DND-41 (cell line): ENCODE measurements at regions not wholly inside any gene's neighbourhood (a gene's known extent, or its start where the extent isn't known, plus 50 kb on each side); places are given as distances from the start of the nearest gene placed in this dataset.

ENCODE experiments used
- ATAC-seq: fragments of 200-7000 bp; cut with Tn5 transposase; 3 replicates; pipeline ENCODE4 v1.9.1; 2021; ENCODE audit warnings: low read depth; ENCODE audit not compliant: insufficient read depth
- DNase-seq: peaks from one replicate; pipeline ENCODE4 v3.0.0-alpha.2; 2020
- H2AFZ ChIP-seq: 2 replicates; pipeline ENCODE4 v1.6.0; 2012; ENCODE audit warnings: low read depth, low read length
- H3K27ac ChIP-seq: 2 replicates; pipeline ENCODE4 v1.5.1; 2012; ENCODE audit warnings: low read length, inconsistent platforms
- H3K27me3 ChIP-seq: fragments of 200-600 bp; sonication (generic); 2 replicates; pipeline ENCODE4 v1.6.0; 2012; ENCODE audit warnings: low read length, mild to moderate bottlenecking, inconsistent platforms; ENCODE audit not compliant: insufficient read depth, poor library complexity
- H3K36me3 ChIP-seq: 2 replicates; pipeline ENCODE4 v1.5.1; 2012; ENCODE audit warnings: low read length, inconsistent platforms; ENCODE audit not compliant: insufficient read depth
- H3K4me1 ChIP-seq: 2 replicates; pipeline ENCODE4 v1.5.1; 2012; ENCODE audit warnings: mild to moderate bottlenecking, low read length; ENCODE audit not compliant: insufficient read depth
- H3K4me2 ChIP-seq: 2 replicates; pipeline ENCODE4 v1.6.0; 2012; ENCODE audit warnings: mild to moderate bottlenecking, moderate library complexity, low read length, inconsistent platforms; ENCODE audit not compliant: insufficient read depth
- H3K4me3 ChIP-seq, 2 experiments: fragments of 200-600 bp in 1 of 2; shearing (Covaris generic) in 1 of 2; 2 replicates each; pipeline ENCODE4 v1.5.1; 2012 to 2016; ENCODE audit warnings: inconsistent platforms in 2 of 2, low read length in 2 of 2, mild to moderate bottlenecking in 2 of 2, low read depth in 1 of 2, moderate library complexity in 1 of 2
- H3K79me2 ChIP-seq: 2 replicates; pipeline ENCODE4 v1.6.0; 2012; ENCODE audit warnings: low read length, inconsistent platforms; ENCODE audit not compliant: insufficient read depth
- H3K9ac ChIP-seq: 2 replicates; pipeline ENCODE4 v1.6.0; 2012; ENCODE audit warnings: low read depth, mild to moderate bottlenecking, inconsistent platforms, low read length, moderate library complexity
- H3K9me3 ChIP-seq: 2 replicates; pipeline ENCODE4 v1.5.1; 2012; ENCODE audit warnings: low read length, moderate library complexity, mild to moderate bottlenecking, inconsistent platforms; ENCODE audit not compliant: insufficient read depth, severe bottlenecking
- H4K20me1 ChIP-seq: 2 replicates; pipeline ENCODE4 v1.6.0; 2012; ENCODE audit warnings: low read length; ENCODE audit not compliant: insufficient read depth
- EZH2 ChIP-seq: IDR thresholded peaks from 3 replicates; pipeline ENCODE4 v1.6.1; 2012; ENCODE audit warnings: borderline replicate concordance, low read depth, mild to moderate bottlenecking, moderate library complexity, low read length, inconsistent platforms; ENCODE audit not compliant: severe bottlenecking
- TF ChIP-seq, protein P1 (sequence below): IDR thresholded peaks from 2 replicates; pipeline ENCODE4 v1.5.1; 2012; ENCODE audit warnings: borderline replicate concordance, low read length, moderate library complexity, mild to moderate bottlenecking; ENCODE audit not compliant: poor library complexity, severe bottlenecking; ENCODE audit errors: extremely low read depth

DNA sequence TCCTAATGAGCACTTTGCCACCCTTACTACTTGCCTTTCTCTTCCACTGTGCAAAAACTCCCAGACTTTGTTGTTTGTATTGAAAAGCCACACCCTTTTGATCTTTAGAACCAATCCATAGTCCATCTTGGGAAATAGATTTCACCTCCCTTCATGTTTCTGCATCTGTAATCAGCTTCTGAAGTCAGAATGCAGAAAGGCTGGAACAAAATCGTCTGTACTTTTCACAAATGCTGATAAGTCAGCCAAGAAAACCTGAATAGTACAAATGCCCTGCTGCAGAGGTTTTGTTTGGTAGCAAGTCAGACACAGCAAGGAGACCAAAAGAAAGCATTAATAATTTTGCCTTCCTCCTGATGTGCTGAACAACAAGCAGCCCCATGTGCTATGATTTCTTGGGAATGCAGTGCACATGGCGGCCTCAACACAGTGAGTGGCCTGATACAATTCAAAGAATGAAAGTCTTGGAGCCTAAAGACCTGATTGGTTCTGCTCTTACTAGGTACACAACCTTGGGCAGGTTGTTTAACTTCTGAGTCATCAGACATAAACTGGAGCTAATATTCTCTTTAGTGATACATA is 59.2 kb upstream of the STK32A start:
- no peak overlapping the region for H3K27ac ChIP-seq
- peaks cover under 1% of the 10 kb centered on the region; the same call in 1 of the 2 replicates for H3K4me1 ChIP-seq
- peaks cover 7% of the 10 kb centered on the region for H3K27me3 ChIP-seq
- no peak for TF ChIP-seq EZH2
- TF ChIP-seq, protein P1, sequence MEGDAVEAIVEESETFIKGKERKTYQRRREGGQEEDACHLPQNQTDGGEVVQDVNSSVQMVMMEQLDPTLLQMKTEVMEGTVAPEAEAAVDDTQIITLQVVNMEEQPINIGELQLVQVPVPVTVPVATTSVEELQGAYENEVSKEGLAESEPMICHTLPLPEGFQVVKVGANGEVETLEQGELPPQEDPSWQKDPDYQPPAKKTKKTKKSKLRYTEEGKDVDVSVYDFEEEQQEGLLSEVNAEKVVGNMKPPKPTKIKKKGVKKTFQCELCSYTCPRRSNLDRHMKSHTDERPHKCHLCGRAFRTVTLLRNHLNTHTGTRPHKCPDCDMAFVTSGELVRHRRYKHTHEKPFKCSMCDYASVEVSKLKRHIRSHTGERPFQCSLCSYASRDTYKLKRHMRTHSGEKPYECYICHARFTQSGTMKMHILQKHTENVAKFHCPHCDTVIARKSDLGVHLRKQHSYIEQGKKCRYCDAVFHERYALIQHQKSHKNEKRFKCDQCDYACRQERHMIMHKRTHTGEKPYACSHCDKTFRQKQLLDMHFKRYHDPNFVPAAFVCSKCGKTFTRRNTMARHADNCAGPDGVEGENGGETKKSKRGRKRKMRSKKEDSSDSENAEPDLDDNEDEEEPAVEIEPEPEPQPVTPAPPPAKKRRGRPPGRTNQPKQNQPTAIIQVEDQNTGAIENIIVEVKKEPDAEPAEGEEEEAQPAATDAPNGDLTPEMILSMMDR, result no peak
- ATAC-seq (no peak), DNase-seq (no peak)
- no peaks in the 10 kb centered on the region for H3K79me2 ChIP-seq
- no peak overlapping the region for H2AFZ ChIP-seq
- H4K20me1 ChIP-seq, result no peaks in the 10 kb centered on the region
- no peaks in the 10 kb centered on the region for H3K9me3 ChIP-seq
- no peak overlapping the region for H3K9ac ChIP-seq
- no peaks in the 10 kb centered on the region for H3K36me3 ChIP-seq
- H3K4me2 ChIP-seq, result no peak overlapping the region
- H3K4me3 ChIP-seq, result no peak overlapping the region

DNA sequence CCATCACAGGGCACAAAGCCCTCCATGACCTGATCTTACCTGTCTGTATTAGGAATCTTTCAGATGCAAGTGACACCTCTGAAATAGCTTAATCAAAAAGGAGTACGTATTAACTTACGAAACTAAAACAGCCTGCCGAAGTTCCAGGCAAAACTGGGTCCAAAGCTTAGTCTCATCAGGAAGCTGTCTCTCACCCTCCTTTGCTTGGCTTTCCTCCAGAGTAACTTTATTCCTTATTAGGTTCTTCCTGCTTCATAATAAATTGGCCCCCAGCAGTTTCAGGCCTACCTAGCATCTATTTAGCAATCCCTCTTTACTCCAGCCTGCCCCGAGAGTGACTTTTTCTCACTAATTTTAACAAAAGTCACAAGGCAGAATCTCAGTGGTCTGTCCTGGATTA is 58.4 kb upstream of the STK32A start:
- Histone ChIP-seq H3K9ac (no peak overlapping the region), H3K27ac (no peak overlapping the region), H3K4me3 (no peak overlapping the region), H3K27me3 (peaks cover 7% of the 10 kb centered on the region), H3K9me3 (no peaks in the 10 kb centered on the region), H2AFZ (no peak overlapping the region), H3K4me2 (no peak overlapping the region), H3K4me1 (no peaks in the 10 kb centered on the region), H3K36me3 (no peaks in the 10 kb centered on the region), H3K79me2 (no peaks in the 10 kb centered on the region), H4K20me1 (no peaks in the 10 kb centered on the region)
- ATAC-seq, result no peak
- TF ChIP-seq EZH2, result no peak
- TF ChIP-seq, protein P1, result no peak
- no peak for DNase-seq

DNA sequence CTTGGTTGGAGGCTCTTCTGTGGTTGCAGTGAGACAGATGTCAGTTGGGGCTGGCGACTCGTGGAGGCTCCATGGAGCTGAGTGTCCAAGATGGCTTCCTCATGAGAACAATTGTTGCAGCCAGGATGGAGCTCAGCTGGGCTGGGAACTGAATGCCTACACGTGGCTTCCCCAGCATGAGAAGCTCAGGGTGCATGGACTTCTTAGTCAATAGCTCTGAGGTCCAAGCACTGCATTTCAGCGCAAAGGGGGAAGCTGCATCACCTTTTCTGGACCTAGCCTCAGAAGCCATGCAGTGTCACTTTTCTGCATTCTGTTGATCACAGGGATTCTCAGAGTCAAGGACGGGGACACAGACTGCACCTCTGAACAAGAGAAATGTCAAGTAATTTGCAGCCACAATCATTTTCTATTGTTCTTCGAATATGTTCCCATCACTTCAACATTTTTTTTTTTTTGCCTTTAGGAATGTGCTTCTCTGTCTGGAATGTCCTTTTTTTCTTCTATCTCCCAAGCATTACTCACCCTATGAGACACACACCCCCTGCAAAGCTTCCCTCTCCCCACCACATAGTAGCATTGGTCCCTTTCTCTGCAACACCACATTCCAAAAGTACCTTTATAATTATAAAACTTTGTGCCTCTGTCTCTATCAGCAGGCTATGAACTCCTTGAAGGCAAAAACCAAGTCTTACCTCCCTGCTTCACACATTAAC is 57.5 kb upstream of the STK32A start:
- no peak for DNase-seq
- TF ChIP-seq EZH2, result no peak
- TF ChIP-seq, protein P1, result no peak

More for the DNA sequence above, 57.5 kb upstream of the STK32A start:
- no peaks in the 10 kb centered on the region for H4K20me1 ChIP-seq
- H3K9me3 ChIP-seq, result no peaks in the 10 kb centered on the region
- no peak overlapping the region for H2AFZ ChIP-seq
- H3K27ac ChIP-seq, result no peak overlapping the region
- no peaks in the 10 kb centered on the region for H3K79me2 ChIP-seq
- no peak overlapping the region for H3K9ac ChIP-seq
- H3K4me3 ChIP-seq, result no peak overlapping the region
- H3K27me3 ChIP-seq, result peaks cover 4% of the 10 kb centered on the region
- H3K4me1 ChIP-seq, result no peaks in the 10 kb centered on the region
- H3K4me2 ChIP-seq, result no peak overlapping the region
- no peak for ATAC-seq
- H3K36me3 ChIP-seq, result no peaks in the 10 kb centered on the region
